Ovary (tissue), 3 donors: ENCODE measurements at regions not wholly inside any gene's neighbourhood (a gene's known extent, or its start where the extent isn't known, plus 50 kb on each side); places are given as distances from the start of the nearest gene placed in this dataset.

Experiments
- CTCF ChIP-seq, 3 donors: fragments of 450-650 bp in 2 of 3; fragments of 200-600 bp in 1 of 3; IDR thresholded peaks; one replicate each; pipeline versions ENCODE4 v1.5.1 to v1.8.0; 2016 to 2022; ENCODE audit warnings: antibody characterized with exemption in 3 of 3, mild to moderate bottlenecking in 1 of 3
- EP300 ChIP-seq: sonication (generic); formaldehyde crosslinking; IDR thresholded peaks from one replicate; pipeline ENCODE4 v1.6.1; 2017; ENCODE audit warnings: antibody characterized with exemption
- POLR2A ChIP-seq: fragments of 450-650 bp; IDR thresholded peaks from one replicate; pipeline ENCODE4 v1.6.1; 2017; ENCODE audit warnings: antibody characterized with exemption, mild to moderate bottlenecking, moderate library complexity
- donor health status: DM: no; HTN: no; CAD: no.

DNA sequence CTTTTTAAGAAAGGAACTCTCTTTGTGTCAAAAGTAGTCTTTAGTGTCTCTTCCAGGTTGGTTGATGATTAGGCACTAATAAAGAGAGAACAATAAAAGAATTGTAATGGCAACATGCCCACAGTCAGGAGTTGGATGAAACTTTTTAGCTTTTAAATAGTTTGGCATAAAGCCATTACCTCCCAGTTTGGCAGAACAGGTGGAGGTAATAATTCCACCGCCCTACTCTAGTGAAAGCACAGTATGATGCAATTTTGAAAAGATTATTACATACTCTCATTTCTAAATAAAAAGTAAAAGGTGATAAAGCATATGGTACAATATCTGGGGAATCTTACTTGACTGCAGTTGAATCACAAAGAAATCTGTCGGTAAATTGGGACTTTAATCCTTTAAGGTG, 497.6 kb downstream of the SUCLA2 start:
- TF ChIP-seq CTCF (IDR thresholded peaks at IDR 0.05) (no peak), POLR2A (no peak), EP300 (no peak)
